H1 (cell line): ENCODE measurements at regions not wholly inside any gene's neighbourhood (a gene's known extent, or its start where the extent isn't known, plus 50 kb on each side); places are given as distances from the start of the nearest gene placed in this dataset.

Experiments
- CTCF ChIA-PET: fragments of 300-600 bp; sonication (Branson Sonifier 250); formaldehyde crosslinking; loops from one replicate; lab custom pipeline; 2021; ENCODE audit not compliant: partially characterized antibody; lab: Charles Lee
- POLR2A ChIA-PET: fragments of 300-600 bp; sonication (Branson Sonifier 250); formaldehyde crosslinking; loops from one replicate; lab custom pipeline; 2021; ENCODE audit warnings: inconsistent platforms; ENCODE audit not compliant: partially characterized antibody; lab: Charles Lee
- DNase-seq, 2 experiments: peaks; one replicate each; pipeline versions ENCODE4 v3.0.0 to v3.0.0-alpha.2; 2010 to 2022; ENCODE audit warnings: low spot score in 2 of 2, low read depth in 1 of 2, mixed read lengths in 1 of 2
- FAIRE-seq: peaks from 2 replicates; lab custom pipeline; 2011; peaks lifted over from hg19 to GRCh38; lab: Jason Lieb, UNC
- H2AFZ ChIP-seq: 2 replicates; pipeline ENCODE4 v1.8.1; 2012; ENCODE audit warnings: low read length, inconsistent platforms
- H2AK5ac ChIP-seq: 2 replicates; pipeline ENCODE4 v1.6.1; 2013; ENCODE audit warnings: low read depth, low read length
- H2BK120ac ChIP-seq: replicated peaks from 2 replicates; pipeline ENCODE3; 2013; ENCODE audit warnings: low read depth, low read length, inconsistent platforms
- H2BK12ac ChIP-seq: 2 replicates; pipeline ENCODE4 v1.6.1; 2013; ENCODE audit warnings: low read depth, low read length
- H2BK15ac ChIP-seq: 2 replicates; pipeline ENCODE4 v1.6.1; 2013; ENCODE audit warnings: low read length
- H2BK20ac ChIP-seq: 2 replicates; pipeline ENCODE4 v1.6.1; 2013; ENCODE audit warnings: low read length
- H2BK5ac ChIP-seq: 2 replicates; pipeline ENCODE4 v1.6.1; 2013; ENCODE audit warnings: low read depth, low read length
- H3K14ac ChIP-seq: 2 replicates; pipeline ENCODE4 v1.6.1; 2013; ENCODE audit warnings: inconsistent platforms; ENCODE audit not compliant: insufficient read length
- H3K18ac ChIP-seq: 2 replicates; pipeline ENCODE4 v1.6.1; 2013; ENCODE audit warnings: low read length; ENCODE audit errors: extremely low read depth
- H3K23ac ChIP-seq: 2 replicates; pipeline ENCODE4 v1.6.1; 2013; ENCODE audit warnings: inconsistent platforms; ENCODE audit not compliant: insufficient read length
- H3K23me2 ChIP-seq: 2 replicates; pipeline ENCODE4 v1.6.1; 2013; ENCODE audit warnings: low read depth, low read length
- H3K27ac ChIP-seq: 2 replicates; pipeline ENCODE4 v1.6.1; 2011; ENCODE audit warnings: low read depth, low read length, inconsistent platforms
- H3K27me3 ChIP-seq, 4 experiments: replicated peaks in 1 of 4; 1 replicate in 1 of 4; 2 replicates in 3 of 4; pipeline versions ENCODE4 v1.6.1 to v1.8.1; 2011 to 2013; ENCODE audit warnings: low read length in 3 of 4, mild to moderate bottlenecking in 3 of 4, inconsistent platforms in 2 of 4, mixed read lengths in 2 of 4, moderate library complexity in 1 of 4; ENCODE audit not compliant: control insufficient read depth in 3 of 4, insufficient read depth in 3 of 4; ENCODE audit errors: extremely low read depth in 1 of 4
- H3K36me3 ChIP-seq, 4 experiments: 2 replicates each; pipeline versions ENCODE4 v1.6.1 to v1.8.1; 2011 to 2013; ENCODE audit warnings: mild to moderate bottlenecking in 4 of 4, low read length in 3 of 4, moderate library complexity in 2 of 4, control low read depth in 1 of 4, inconsistent platforms in 1 of 4; ENCODE audit not compliant: insufficient read depth in 4 of 4, control insufficient read depth in 2 of 4
- H3K4ac ChIP-seq: replicated peaks from 2 replicates; pipeline ENCODE3; 2013; ENCODE audit warnings: low read length, low read depth, mixed read lengths, inconsistent platforms; ENCODE audit not compliant: insufficient read length
- H3K4me1 ChIP-seq, 4 experiments: replicated peaks in 1 of 4; 1 replicate in 1 of 4; 2 replicates in 3 of 4; pipeline versions ENCODE4 v1.6.1 to v1.8.1; 2011 to 2013; ENCODE audit warnings: low read length in 3 of 4, inconsistent platforms in 2 of 4, mixed read lengths in 1 of 4; ENCODE audit not compliant: insufficient read depth in 4 of 4, control insufficient read depth in 3 of 4
- H3K4me2 ChIP-seq, 2 experiments: 2 replicates each; pipeline versions ENCODE4 v1.6.1 to v1.8.1; 2011 to 2013; ENCODE audit warnings: low read depth in 2 of 2, low read length in 2 of 2, control low read depth in 1 of 2, inconsistent platforms in 1 of 2, mild to moderate bottlenecking in 1 of 2; ENCODE audit not compliant: insufficient read depth in 1 of 2
- H3K4me3 ChIP-seq, 4 experiments: fragments of 200-600, 300-600 bp in 1 of 4; sonication (generic), shearing (Covaris generic), sonication (Bioruptor Twin) in 1 of 4; 2 replicates each; pipeline versions ENCODE4 v1.5.1 to v1.8.1; 2011 to 2016; ENCODE audit warnings: low read length in 4 of 4, low read depth in 3 of 4, control low read depth in 2 of 4, inconsistent platforms in 2 of 4, mild to moderate bottlenecking in 2 of 4, mixed read lengths in 1 of 4, moderate library complexity in 1 of 4; ENCODE audit not compliant: insufficient read depth in 2 of 4; ENCODE audit errors: extremely low read depth in 1 of 4
- H3K56ac ChIP-seq: replicated peaks from 2 replicates; pipeline ENCODE3; 2013; ENCODE audit warnings: low read depth, mild to moderate bottlenecking, mixed read lengths, low read length, inconsistent platforms; ENCODE audit not compliant: insufficient read length
- H3K79me1 ChIP-seq: 2 replicates; pipeline ENCODE4 v1.6.1; 2013; ENCODE audit warnings: low read depth, low read length, control low read depth
- H3K79me2 ChIP-seq, 2 experiments: 2 replicates each; pipeline versions ENCODE4 v1.6.1 to v1.8.1; 2012 to 2013; ENCODE audit warnings: low read length in 2 of 2, mild to moderate bottlenecking in 2 of 2, inconsistent platforms in 1 of 2; ENCODE audit not compliant: insufficient read depth in 2 of 2, control insufficient read depth in 1 of 2
- H3K9ac ChIP-seq, 4 experiments: replicated peaks in 1 of 4; 1 replicate in 1 of 4; 2 replicates in 3 of 4; pipeline versions ENCODE4 v1.6.1 to v1.8.1; 2011 to 2013; ENCODE audit warnings: low read depth in 3 of 4, low read length in 3 of 4, control low read depth in 2 of 4, mild to moderate bottlenecking in 2 of 4, moderate library complexity in 2 of 4, inconsistent platforms in 1 of 4; ENCODE audit errors: extremely low read depth in 1 of 4
- H3K9me3 ChIP-seq, 2 experiments: 2 replicates each; pipeline versions ENCODE4 v1.6.1 to v1.8.1; 2012 to 2013; ENCODE audit warnings: mild to moderate bottlenecking in 2 of 2, moderate library complexity in 2 of 2, control low read depth in 1 of 2, inconsistent platforms in 1 of 2, low read depth in 1 of 2, low read length in 1 of 2, mixed read lengths in 1 of 2; ENCODE audit not compliant: insufficient read depth in 2 of 2
- H4K20me1 ChIP-seq, 2 experiments: replicated peaks in 1 of 2; 2 replicates each; pipeline versions ENCODE3 to v1.8.1; 2011 to 2013; ENCODE audit warnings: inconsistent platforms in 2 of 2, low read length in 2 of 2, mild to moderate bottlenecking in 1 of 2; ENCODE audit not compliant: insufficient read depth in 2 of 2, control insufficient read depth in 1 of 2
- H4K5ac ChIP-seq: 2 replicates; pipeline ENCODE4 v1.6.1; 2013; ENCODE audit warnings: low read length, low read depth, mixed read lengths, inconsistent platforms; ENCODE audit not compliant: insufficient read length
- H4K8ac ChIP-seq: 2 replicates; pipeline ENCODE4 v1.8.0; 2013; ENCODE audit warnings: mild to moderate bottlenecking, moderate library complexity, low read length, inconsistent platforms; ENCODE audit not compliant: insufficient read depth; ENCODE audit errors: extremely low read depth
- H4K91ac ChIP-seq: replicated peaks from 2 replicates; pipeline ENCODE3; 2013; ENCODE audit warnings: low read length, mixed read lengths, inconsistent platforms; ENCODE audit not compliant: insufficient read length
- ASH2L ChIP-seq: fragments of 200-600, 300-600 bp; sonication (generic); IDR thresholded peaks from one replicate; pipeline ENCODE4 v1.7.1; 2017; ENCODE audit warnings: low read length
- BACH1 ChIP-seq: IDR thresholded peaks from 2 replicates; pipeline ENCODE4 v1.6.1; 2012; ENCODE audit warnings: low read length, improper control_type of control experiment
- CBX5 ChIP-seq: fragments of 300-800, 300-1000 bp; sonication (generic); IDR thresholded peaks from 2 replicates; pipeline ENCODE4 v1.7.1; 2016; ENCODE audit warnings: antibody characterized with exemption, low read length, low read depth
- CEBPB ChIP-seq: IDR thresholded peaks from 2 replicates; pipeline ENCODE4 v1.6.1; 2012; ENCODE audit warnings: low read depth, low read length
- EP300 ChIP-seq, 2 experiments: IDR thresholded peaks; 1 replicate in 1 of 2; 2 replicates in 1 of 2; pipeline ENCODE4 v1.6.1; 2011 to 2012; ENCODE audit warnings: low read depth in 2 of 2, low read length in 2 of 2, mild to moderate bottlenecking in 2 of 2, borderline replicate concordance in 1 of 2, inconsistent platforms in 1 of 2, moderate library complexity in 1 of 2
- KDM4A ChIP-seq: IDR thresholded peaks from one replicate; pipeline ENCODE4 v1.7.1; 2012; ENCODE audit warnings: low read depth, mild to moderate bottlenecking, moderate library complexity, low read length, inconsistent platforms; ENCODE audit not compliant: severe bottlenecking
- PHF8 ChIP-seq: fragments of 200-600 bp; sonication (generic); conservative IDR thresholded peaks from 2 replicates; pipeline ENCODE4 v1.7.1; 2012; ENCODE audit warnings: low read depth, mild to moderate bottlenecking, inconsistent platforms, low read length, moderate library complexity
- SIN3A ChIP-seq, 2 experiments: IDR thresholded peaks in 1 of 2; conservative IDR thresholded peaks in 1 of 2; 2 replicates each; pipeline ENCODE4 v1.6.1; 2011 to 2012; ENCODE audit warnings: low read length in 2 of 2, improper control_type of control experiment in 1 of 2, low read depth in 1 of 2, mild to moderate bottlenecking in 1 of 2
- SIRT6 ChIP-seq: IDR thresholded peaks from one replicate; pipeline ENCODE4 v1.7.1; 2012; ENCODE audit warnings: low read length, inconsistent platforms
- SP1 ChIP-seq: IDR thresholded peaks from 2 replicates; pipeline ENCODE4 v1.6.1; 2011; ENCODE audit warnings: low read depth, low read length
- SRF ChIP-seq: IDR thresholded peaks from 2 replicates; pipeline ENCODE4 v1.6.1; 2011; ENCODE audit warnings: mild to moderate bottlenecking, low read depth, low read length, moderate library complexity
- SUZ12 ChIP-seq: fragments of 200-600 bp; sonication (generic); IDR thresholded peaks from 2 replicates; pipeline ENCODE4 v1.6.1; 2012; ENCODE audit warnings: mild to moderate bottlenecking, inconsistent platforms, low read length, moderate library complexity, mixed read lengths
- YY1 ChIP-seq: IDR thresholded peaks from 2 replicates; pipeline ENCODE4 v1.6.1; 2011; ENCODE audit warnings: low read depth, mild to moderate bottlenecking, low read length
- ZNF274 ChIP-seq: IDR thresholded peaks from 2 replicates; pipeline ENCODE4 v1.7.0; 2012; ENCODE audit warnings: low read length, borderline replicate concordance; ENCODE audit errors: extremely low read depth
- WGBS, 2 experiments: shearing (Covaris generic) in 1 of 2; methylation state at CpG; one replicate each; pipeline versions ENCODE4 v1.1.6 to v1.1.7; 2013 to 2015; ENCODE audit warnings: low lambda C conversion rate in 2 of 2, mixed read lengths in 2 of 2, inconsistent platforms in 1 of 2, low coverage in 1 of 2, missing lambda C conversion rate in 1 of 2; ENCODE audit not compliant: insufficient replicate concordance in 2 of 2, insufficient coverage in 1 of 2, insufficient read length in 1 of 2; ENCODE audit errors: extremely low coverage in 1 of 2, missing lambda C conversion rate in 1 of 2; 5-methylcytosine and 5-hydroxymethylcytosine counted together
- TF ChIP-seq, protein P1 (sequence below): IDR thresholded peaks from 2 replicates; pipeline ENCODE4 v1.6.1; 2012; ENCODE audit warnings: inconsistent platforms

GRCh38 chr2:20913491-20913890, 90.6 kb upstream of the LDAH start:
- Histone ChIP-seq H3K9me3 (no peaks in the 10 kb centered on the region; a peak in 1 of 4 replicates), H3K9ac (no peak overlapping the region)
- CTCF ChIA-PET, result interaction anchor here (0.8 to 3.0 kb wide), 4 partner anchors 10 to 252 kb away, joined by 3 to 11 read pairs (median 4); no protein-coding TSS in a partner anchor
- TF ChIP-seq ZNF274, result no peak
- TF ChIP-seq, protein P1, sequence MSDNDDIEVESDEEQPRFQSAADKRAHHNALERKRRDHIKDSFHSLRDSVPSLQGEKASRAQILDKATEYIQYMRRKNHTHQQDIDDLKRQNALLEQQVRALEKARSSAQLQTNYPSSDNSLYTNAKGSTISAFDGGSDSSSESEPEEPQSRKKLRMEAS, result no peak
- no peak for TF ChIP-seq CEBPB
- no peak for TF ChIP-seq SIRT6
- TF ChIP-seq SRF, result no peak
- TF ChIP-seq EP300 (IDR thresholded peaks at IDR 0.05; ENCODE audit: borderline replicate concordance in 1 of 2, low read depth in 2 of 2, low read length in 2 of 2), result no peak
- no peak for TF ChIP-seq BACH1
- no peak for TF ChIP-seq SP1
- no peak for TF ChIP-seq SUZ12
- TF ChIP-seq PHF8, result no peak
- no peak for TF ChIP-seq YY1
- no peak for TF ChIP-seq SIN3A (conservative IDR thresholded peaks at IDR 0.05 in 1 of 2, IDR thresholded peaks at IDR 0.05 in 1 of 2; ENCODE audit: low read depth in 1 of 2, low read length in 2 of 2)
- no peak for TF ChIP-seq ASH2L
- TF ChIP-seq KDM4A, result no peak
- TF ChIP-seq CBX5, result no peak
- TF ChIP-seq, all 59 proteins: peak for 0
- Histone ChIP-seq H3K79me1 (no peaks in the 10 kb centered on the region), H4K5ac (no peak overlapping the region), H2BK5ac (no peak overlapping the region), H3K4me2 (no peak overlapping the region), H2BK15ac (no peak overlapping the region), H3K23me2 (no peaks in the 10 kb centered on the region; the same call in 1 of the 2 replicates), H4K91ac (no peak overlapping the region), H3K18ac (no peak overlapping the region), H2BK120ac (no peak overlapping the region), H3K27ac (no peak overlapping the region), H4K8ac (no peak overlapping the region), H2BK20ac (no peak overlapping the region), H3K27me3 (no peaks in the 10 kb centered on the region), H3K4me1 (peaks cover 0 to 2% (median 0%) of the 10 kb centered on the region in 4 experiments; a peak in 1 of 7 replicates), H3K36me3 (no peaks in the 10 kb centered on the region), H2BK12ac (no peak overlapping the region), H3K79me2 (no peaks in the 10 kb centered on the region), H3K23ac (no peak overlapping the region), H3K56ac (no peak overlapping the region), H3K14ac (no peak overlapping the region), H3K4ac (no peak overlapping the region), H4K20me1 (no peaks in the 10 kb centered on the region), H2AK5ac (no peak overlapping the region), H3K4me3 (no peak overlapping the region), H2AFZ (no peak overlapping the region)
- DNase-seq (no peak), FAIRE-seq (no peak)
- POLR2A ChIA-PET, result no interaction called here
- 94% methylated on average over 3 of the region's 3 CpGs; no CpG with 5 or more reads in 1 of the 2 experiments for WGBS, 2 experiments
